GM12878 (cell line): ENCODE measurements at regions not wholly inside any gene's neighbourhood (a gene's known extent, or its start where the extent isn't known, plus 50 kb on each side); places are given as distances from the start of the nearest gene placed in this dataset.

Source experiments
- ATAC-seq: fragments of 200-7000 bp; cut with Tn5 transposase; 3 replicates; pipeline ENCODE4 v1.9.1; 2020; ENCODE audit warnings: mild to moderate bottlenecking, moderate library complexity
- BruUV-seq: library from RNA; stranded (reverse); fragments of 400-500 nt; replicated peaks from 2 replicates; lab custom pipeline; 2021; lab: Mats Ljungman, UMichigan
- CTCF ChIA-PET: fragments of 300-600 bp; sonication (Branson Sonifier 250); formaldehyde crosslinking; extraction: SDS; loops from one replicate; lab custom pipeline; 2021; ENCODE audit warnings: inconsistent platforms; lab: Yijun Ruan, JAX
- POLR2A ChIA-PET: fragments of 350-600 bp; formaldehyde crosslinking; extraction: SDS; loops from one replicate; lab custom pipeline; 2021; ENCODE audit warnings: inconsistent platforms; lab: Charles Lee
- RAD21 ChIA-PET: fragments of 300-600 bp; sonication (Branson Sonifier 250); formaldehyde crosslinking; loops from one replicate; lab custom pipeline; 2023; ENCODE audit warnings: antibody characterized with exemption; ENCODE audit not compliant: unreplicated experiment; lab: Charles Lee
- SMC1A ChIA-PET: fragments of 300-600 bp; sonication (Branson Sonifier 250); formaldehyde crosslinking; loops from one replicate; lab custom pipeline; 2023; ENCODE audit not compliant: unreplicated experiment, uncharacterized antibody; lab: Charles Lee
- DNase-seq: peaks from one replicate; pipeline ENCODE4 v3.0.0-alpha.2; 2011; ENCODE audit warnings: low read depth, low spot score
- FAIRE-seq: peaks from 3 replicates; lab custom pipeline; 2011; peaks lifted over from hg19 to GRCh38; lab: Jason Lieb, UNC
- H2AFZ ChIP-seq: 2 replicates; pipeline ENCODE4 v1.6.0; 2011; ENCODE audit warnings: low read depth, low read length, control low read depth; ENCODE audit not compliant: control insufficient read depth
- H3K27ac ChIP-seq: 2 replicates; pipeline ENCODE4 v1.5.1; 2011; ENCODE audit warnings: control low read depth; ENCODE audit not compliant: control insufficient read depth, insufficient read depth
- H3K27me3 ChIP-seq, 2 experiments: replicated peaks in 1 of 2; 2 replicates each; pipeline versions ENCODE4 v1.6.0 to v1.6.1; 2011; ENCODE audit warnings: low read length in 1 of 2; ENCODE audit not compliant: control insufficient read depth in 2 of 2, insufficient read depth in 2 of 2
- H3K36me3 ChIP-seq, 2 experiments: 2 replicates each; pipeline ENCODE4 v1.5.1; 2011; ENCODE audit warnings: low read length in 1 of 2; ENCODE audit not compliant: control insufficient read depth in 2 of 2, insufficient read depth in 2 of 2
- H3K4me1 ChIP-seq: 2 replicates; pipeline ENCODE4 v1.6.1; 2011; ENCODE audit warnings: mild to moderate bottlenecking, low read length, moderate library complexity, mixed read lengths; ENCODE audit not compliant: control insufficient read depth, insufficient read depth
- H3K4me2 ChIP-seq: 2 replicates; pipeline ENCODE4 v1.6.0; 2011; ENCODE audit warnings: control low read depth; ENCODE audit not compliant: control insufficient read depth, insufficient read depth
- H3K4me3 ChIP-seq: fragments of 200-600 bp; sonication (generic); 2 replicates; pipeline ENCODE4 v1.5.1; 2016
- H3K79me2 ChIP-seq: 2 replicates; pipeline ENCODE4 v1.6.0; 2011; ENCODE audit warnings: low read length; ENCODE audit not compliant: control insufficient read depth, insufficient read depth
- H3K9ac ChIP-seq: 2 replicates; pipeline ENCODE4 v1.8.0; 2011; ENCODE audit warnings: low read length, control low read depth, mixed read lengths; ENCODE audit not compliant: control insufficient read depth, insufficient read depth
- H3K9me3 ChIP-seq: replicated peaks from 3 replicates; pipeline ENCODE4 v1.5.1; 2011; ENCODE audit warnings: mild to moderate bottlenecking, low read length; ENCODE audit not compliant: control insufficient read depth, insufficient read depth
- H4K20me1 ChIP-seq: 2 replicates; pipeline ENCODE4 v1.6.0; 2011; ENCODE audit not compliant: control insufficient read depth, insufficient read depth
- ASH2L ChIP-seq: fragments of 300-600, 200-600 bp; sonication (generic); IDR thresholded peaks from 2 replicates; pipeline ENCODE4 v1.6.1; 2017; ENCODE audit warnings: low read depth, mild to moderate bottlenecking, borderline replicate concordance
- BACH1 ChIP-seq: fragments of 450-650 bp; IDR thresholded peaks from 2 replicates; pipeline ENCODE4 v1.6.1; 2017; ENCODE audit warnings: mild to moderate bottlenecking, borderline replicate concordance
- CBX5 ChIP-seq: sonication (generic); IDR thresholded peaks from 2 replicates; pipeline ENCODE4 v1.6.1; 2016; ENCODE audit warnings: low read depth, moderate library complexity, mild to moderate bottlenecking, inconsistent platforms
- FOXM1 ChIP-seq: IDR thresholded peaks from 2 replicates; pipeline ENCODE4 v1.6.1; 2012; ENCODE audit warnings: low read depth, mild to moderate bottlenecking, inconsistent platforms, low read length, moderate library complexity
- IRF4 ChIP-seq: IDR thresholded peaks from 2 replicates; pipeline ENCODE4 v1.6.1; 2011; ENCODE audit warnings: low read depth, low read length
- MXI1 ChIP-seq: fragments of 150-350 bp; IDR thresholded peaks from 2 replicates; pipeline ENCODE4 v1.6.1; 2011; ENCODE audit warnings: low read depth, mild to moderate bottlenecking, inconsistent platforms, low read length, improper control_type of control experiment
- SP1 ChIP-seq: IDR thresholded peaks from one replicate; pipeline ENCODE4 v1.6.1; 2011; ENCODE audit warnings: low read depth, low read length
- TARDBP ChIP-seq: IDR thresholded peaks from 2 replicates; pipeline ENCODE4 v1.6.1; 2016; ENCODE audit warnings: borderline replicate concordance
- WGBS: methylation state at CpG from one replicate; pipeline ENCODE4 v1.1.6; 2016; ENCODE audit warnings: low lambda C conversion rate; ENCODE audit not compliant: insufficient replicate concordance, insufficient coverage; ENCODE audit errors: missing lambda C conversion rate; 5-methylcytosine and 5-hydroxymethylcytosine counted together
- in situ Hi-C: fragments of 300-500 bp; cut with MboI; formaldehyde crosslinking; loops from 9 replicates; pipeline ENCODE4 v1.14.3; 2018; ENCODE audit warnings: mixed read lengths
- intact Hi-C: fragments of 100-400 bp; cut with micrococcal nuclease; formaldehyde crosslinking; loops from one replicate; pipeline ENCODE4 v1.14.2; 2022; ENCODE audit not compliant: unreplicated experiment
- TF ChIP-seq, protein P1 (sequence below): fragments of 450-650 bp; IDR thresholded peaks from 2 replicates; pipeline ENCODE4 v1.6.1; 2017; ENCODE audit warnings: mild to moderate bottlenecking
- TF ChIP-seq, protein P2 (sequence below): IDR thresholded peaks from 2 replicates; pipeline ENCODE4 v1.6.1; 2011; ENCODE audit warnings: borderline replicate concordance, low read depth, mild to moderate bottlenecking, moderate library complexity, mixed read lengths, low read length; ENCODE audit not compliant: insufficient read depth; ENCODE audit errors: extremely low read length
- TF ChIP-seq, protein P3 (sequence below): fragments of 150-350 bp; IDR thresholded peaks from 2 replicates; pipeline ENCODE4 v1.6.1; 2014; ENCODE audit warnings: mild to moderate bottlenecking, low read depth, low read length
- TF ChIP-seq, protein P4 (sequence below): IDR thresholded peaks from 2 replicates; pipeline ENCODE4 v1.6.1; 2011; ENCODE audit warnings: mild to moderate bottlenecking, low read depth, low read length, moderate library complexity; ENCODE audit not compliant: insufficient replicate concordance

DNA sequence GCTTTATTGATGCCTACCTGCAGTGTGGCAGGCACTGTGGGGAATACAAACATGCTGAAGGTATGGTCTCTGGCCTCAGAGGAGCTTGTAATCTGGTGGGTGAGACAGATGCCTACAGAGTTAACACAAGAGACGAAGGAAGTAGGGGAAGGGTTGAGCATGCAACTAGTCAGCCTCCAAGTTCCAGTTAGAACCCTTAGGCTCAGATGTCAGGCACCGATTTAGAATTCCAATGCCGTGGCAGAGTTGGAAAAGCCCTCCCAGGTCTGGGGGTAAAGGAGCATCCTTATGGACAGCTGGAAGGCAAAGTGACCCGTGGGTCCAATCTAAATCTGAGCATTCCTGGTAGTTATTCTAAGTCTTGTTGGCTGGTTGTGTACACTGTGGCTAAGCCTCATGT, 132.9 kb upstream of the GJB5 start:
- DNase-seq (no peak), FAIRE-seq (peak; percentile 13), ATAC-seq (no peak)
- no peaks in the 10 kb centered on the region for H4K20me1 ChIP-seq
- no peak overlapping the region for H2AFZ ChIP-seq
- POLR2A ChIA-PET: no interaction called here
- in situ Hi-C loops: no loop called here
- no peak overlapping the region for H3K9ac ChIP-seq
- no TSS peak for BruUV-seq
- no peaks in the 10 kb centered on the region for H3K36me3 ChIP-seq
- no peaks in the 10 kb centered on the region for H3K4me1 ChIP-seq
- no peak for TF ChIP-seq MXI1
- no peak for TF ChIP-seq BACH1
- TF ChIP-seq SP1: no peak
- TF ChIP-seq, protein P1, sequence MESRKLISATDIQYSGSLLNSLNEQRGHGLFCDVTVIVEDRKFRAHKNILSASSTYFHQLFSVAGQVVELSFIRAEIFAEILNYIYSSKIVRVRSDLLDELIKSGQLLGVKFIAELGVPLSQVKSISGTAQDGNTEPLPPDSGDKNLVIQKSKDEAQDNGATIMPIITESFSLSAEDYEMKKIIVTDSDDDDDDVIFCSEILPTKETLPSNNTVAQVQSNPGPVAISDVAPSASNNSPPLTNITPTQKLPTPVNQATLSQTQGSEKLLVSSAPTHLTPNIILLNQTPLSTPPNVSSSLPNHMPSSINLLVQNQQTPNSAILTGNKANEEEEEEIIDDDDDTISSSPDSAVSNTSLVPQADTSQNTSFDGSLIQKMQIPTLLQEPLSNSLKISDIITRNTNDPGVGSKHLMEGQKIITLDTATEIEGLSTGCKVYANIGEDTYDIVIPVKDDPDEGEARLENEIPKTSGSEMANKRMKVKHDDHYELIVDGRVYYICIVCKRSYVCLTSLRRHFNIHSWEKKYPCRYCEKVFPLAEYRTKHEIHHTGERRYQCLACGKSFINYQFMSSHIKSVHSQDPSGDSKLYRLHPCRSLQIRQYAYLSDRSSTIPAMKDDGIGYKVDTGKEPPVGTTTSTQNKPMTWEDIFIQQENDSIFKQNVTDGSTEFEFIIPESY: no peak
- TF ChIP-seq, protein P2, sequence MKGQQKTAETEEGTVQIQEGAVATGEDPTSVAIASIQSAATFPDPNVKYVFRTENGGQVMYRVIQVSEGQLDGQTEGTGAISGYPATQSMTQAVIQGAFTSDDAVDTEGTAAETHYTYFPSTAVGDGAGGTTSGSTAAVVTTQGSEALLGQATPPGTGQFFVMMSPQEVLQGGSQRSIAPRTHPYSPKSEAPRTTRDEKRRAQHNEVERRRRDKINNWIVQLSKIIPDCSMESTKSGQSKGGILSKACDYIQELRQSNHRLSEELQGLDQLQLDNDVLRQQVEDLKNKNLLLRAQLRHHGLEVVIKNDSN: no peak
- no peak for TF ChIP-seq CBX5
- TF ChIP-seq FOXM1: no peak
- no peak for TF ChIP-seq IRF4
- TF ChIP-seq, protein P3, sequence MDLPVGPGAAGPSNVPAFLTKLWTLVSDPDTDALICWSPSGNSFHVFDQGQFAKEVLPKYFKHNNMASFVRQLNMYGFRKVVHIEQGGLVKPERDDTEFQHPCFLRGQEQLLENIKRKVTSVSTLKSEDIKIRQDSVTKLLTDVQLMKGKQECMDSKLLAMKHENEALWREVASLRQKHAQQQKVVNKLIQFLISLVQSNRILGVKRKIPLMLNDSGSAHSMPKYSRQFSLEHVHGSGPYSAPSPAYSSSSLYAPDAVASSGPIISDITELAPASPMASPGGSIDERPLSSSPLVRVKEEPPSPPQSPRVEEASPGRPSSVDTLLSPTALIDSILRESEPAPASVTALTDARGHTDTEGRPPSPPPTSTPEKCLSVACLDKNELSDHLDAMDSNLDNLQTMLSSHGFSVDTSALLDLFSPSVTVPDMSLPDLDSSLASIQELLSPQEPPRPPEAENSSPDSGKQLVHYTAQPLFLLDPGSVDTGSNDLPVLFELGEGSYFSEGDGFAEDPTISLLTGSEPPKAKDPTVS: no peak
- TF ChIP-seq, protein P4, sequence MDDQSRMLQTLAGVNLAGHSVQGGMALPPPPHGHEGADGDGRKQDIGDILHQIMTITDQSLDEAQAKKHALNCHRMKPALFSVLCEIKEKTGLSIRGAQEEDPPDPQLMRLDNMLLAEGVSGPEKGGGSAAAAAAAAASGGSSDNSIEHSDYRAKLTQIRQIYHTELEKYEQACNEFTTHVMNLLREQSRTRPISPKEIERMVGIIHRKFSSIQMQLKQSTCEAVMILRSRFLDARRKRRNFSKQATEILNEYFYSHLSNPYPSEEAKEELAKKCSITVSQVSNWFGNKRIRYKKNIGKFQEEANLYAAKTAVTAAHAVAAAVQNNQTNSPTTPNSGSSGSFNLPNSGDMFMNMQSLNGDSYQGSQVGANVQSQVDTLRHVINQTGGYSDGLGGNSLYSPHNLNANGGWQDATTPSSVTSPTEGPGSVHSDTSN: no peak
- TF ChIP-seq TARDBP: no peak
- no peak for TF ChIP-seq ASH2L
- no peak overlapping the region for H3K4me2 ChIP-seq
- intact Hi-C loops: no loop called here
- RAD21 ChIA-PET: no interaction called here
- CTCF ChIA-PET: no interaction called here
- peaks cover 0 to 8% of the 10 kb centered on the region in 2 experiments; a peak in 1 of 4 replicates for H3K27me3 ChIP-seq
- WGBS: 0% methylated on average over 4 of the region's 4 CpGs
- SMC1A ChIA-PET: no interaction called here
- no peaks in the 10 kb centered on the region for H3K79me2 ChIP-seq
- H3K4me3 ChIP-seq: no peak overlapping the region
- H3K27ac ChIP-seq: no peak overlapping the region
- H3K9me3 ChIP-seq: no peaks in the 10 kb centered on the region
